WTC11 (cell line): ENCODE measurements at regions not wholly inside any gene's neighbourhood (a gene's known extent, or its start where the extent isn't known, plus 50 kb on each side); places are given as distances from the start of the nearest gene placed in this dataset.

Experiments used
- ATAC-seq: fragments of 200-7000 bp; cut with Tn5 transposase; 2 replicates; pipeline ENCODE4 v1.10.0; 2021; ENCODE audit warnings: mild to moderate bottlenecking, moderate library complexity
- CTCF ChIA-PET: fragments of 300-600 bp; sonication (Branson Sonifier 250); formaldehyde crosslinking; loops from one replicate; lab custom pipeline; 2021; ENCODE audit warnings: antibody characterized with exemption; lab: Charles Lee
- POLR2A ChIA-PET: fragments of 350-600 bp; sonication (Branson Sonifier 250); formaldehyde crosslinking; loops from one replicate; lab custom pipeline; 2021; ENCODE audit warnings: antibody characterized with exemption; lab: Charles Lee
- DNase-seq: peaks from one replicate; pipeline ENCODE4 v3.0.0; 2021; ENCODE audit warnings: low spot score
- H3K27ac Mint-ChIP-seq: 2 replicates; pipeline ENCODE4 v1.8.0; 2021; ENCODE audit warnings: mixed read lengths
- H3K27me3 Mint-ChIP-seq: 2 replicates; pipeline ENCODE4 v1.8.0; 2021; ENCODE audit warnings: low read depth, mild to moderate bottlenecking, moderate library complexity, mixed read lengths
- H3K36me3 Mint-ChIP-seq: 2 replicates; pipeline ENCODE4 v1.8.0; 2021; ENCODE audit warnings: mixed read lengths
- H3K4me1 Mint-ChIP-seq: 2 replicates; pipeline ENCODE4 v1.8.0; 2022; ENCODE audit warnings: mixed read lengths
- H3K4me3 Mint-ChIP-seq: 2 replicates; pipeline ENCODE4 v1.8.0; 2021; ENCODE audit warnings: mild to moderate bottlenecking, moderate library complexity, mixed read lengths
- H3K9me3 Mint-ChIP-seq: 2 replicates; pipeline ENCODE4 v1.8.0; 2021; ENCODE audit warnings: mixed read lengths
- ETV6 ChIP-seq: sonication (generic); formaldehyde crosslinking; IDR thresholded peaks from 2 replicates; pipeline ENCODE4 v1.8.1; 2022; ENCODE audit warnings: mild to moderate bottlenecking, missing genetic modification reagents
- FOXP1 ChIP-seq: sonication (generic); formaldehyde crosslinking; IDR thresholded peaks from 2 replicates; pipeline ENCODE4 v1.8.0; 2022; ENCODE audit warnings: missing genetic modification reagents, mild to moderate bottlenecking, moderate library complexity, borderline replicate concordance
- MAX ChIP-seq: sonication (generic); formaldehyde crosslinking; IDR thresholded peaks from 2 replicates; pipeline ENCODE4 v1.8.0; 2022; ENCODE audit warnings: mild to moderate bottlenecking, missing genetic modification reagents
- NR1H2 ChIP-seq: sonication (generic); formaldehyde crosslinking; IDR thresholded peaks from 2 replicates; pipeline ENCODE4 v1.9.0; 2021; ENCODE audit warnings: mild to moderate bottlenecking, moderate library complexity, missing genetic modification reagents
- PRRX2 ChIP-seq: fragments of 250-450 bp; sonication (Bioruptor Pico); IDR thresholded peaks from 2 replicates; pipeline ENCODE4 v1.8.0; 2021; ENCODE audit warnings: mild to moderate bottlenecking
- SMAD3 ChIP-seq: sonication (generic); formaldehyde crosslinking; IDR thresholded peaks from 2 replicates; pipeline ENCODE4 v1.8.0; 2022; ENCODE audit warnings: missing genetic modification reagents, mild to moderate bottlenecking, borderline replicate concordance
- SMAD4 ChIP-seq: sonication (generic); formaldehyde crosslinking; IDR thresholded peaks from 2 replicates; pipeline ENCODE4 v1.8.0; 2022; ENCODE audit warnings: mild to moderate bottlenecking, missing genetic modification reagents
- ZBTB21 ChIP-seq: sonication (generic); formaldehyde crosslinking; IDR thresholded peaks from 2 replicates; pipeline ENCODE4 v1.8.1; 2023; ENCODE audit warnings: mild to moderate bottlenecking, missing genetic modification reagents, borderline replicate concordance
- ZNF281 ChIP-seq: sonication (generic); formaldehyde crosslinking; IDR thresholded peaks from 2 replicates; pipeline ENCODE4 v1.8.0; 2023; ENCODE audit warnings: mild to moderate bottlenecking, missing genetic modification reagents
- ZNF416 ChIP-seq: fragments of 250-450 bp; sonication (Bioruptor Pico); IDR thresholded peaks from 2 replicates; pipeline ENCODE4 v1.9.0; 2021; ENCODE audit warnings: mild to moderate bottlenecking, inconsistent platforms
- ZNF423 ChIP-seq: fragments of 250-450 bp; sonication (Bioruptor Pico); IDR thresholded peaks from 2 replicates; pipeline ENCODE4 v2.1.2; 2022; ENCODE audit warnings: mild to moderate bottlenecking, moderate library complexity
- TF ChIP-seq, protein P1 (sequence below): fragments of 200-600 bp; IDR thresholded peaks from 2 replicates; pipeline ENCODE4 v1.8.0; 2022; ENCODE audit warnings: antibody characterized with exemption
- TF ChIP-seq, protein P2 (sequence below): fragments of 250-450 bp; sonication (Bioruptor Pico); IDR thresholded peaks from 2 replicates; pipeline ENCODE4 v1.9.0; 2021; ENCODE audit warnings: moderate library complexity, mild to moderate bottlenecking, inconsistent platforms, borderline replicate concordance
- TF ChIP-seq, protein P3 (sequence below): sonication (generic); formaldehyde crosslinking; IDR thresholded peaks from 2 replicates; pipeline ENCODE4 v1.8.0; 2022; ENCODE audit warnings: mild to moderate bottlenecking, missing genetic modification reagents
- TF ChIP-seq, protein P4 (sequence below): sonication (generic); formaldehyde crosslinking; IDR thresholded peaks from 2 replicates; pipeline ENCODE4 v1.8.1; 2023; ENCODE audit warnings: mild to moderate bottlenecking, missing genetic modification reagents, borderline replicate concordance
- TF ChIP-seq, protein P5 (sequence below): sonication (generic); formaldehyde crosslinking; IDR thresholded peaks from 2 replicates; pipeline ENCODE4 v1.8.1; 2022; ENCODE audit warnings: low read depth, mild to moderate bottlenecking, moderate library complexity, missing genetic modification reagents, borderline replicate concordance

GRCh38 chr20:60579941-60580515 lies 621.8 kb downstream of the CDH26 start:
- Mint-ChIP-seq H3K4me1 (peaks cover 43% of the 10 kb centered on the region), H3K9me3 (peaks cover 27% of the 10 kb centered on the region), H3K4me3 (no peak overlapping the region; the same call in 1 of the 2 replicates), H3K27ac (peak overlapping the region; percentile 78), H3K27me3 (peaks cover 4% of the 10 kb centered on the region; the same call in 1 of the 2 replicates), H3K36me3 (peaks cover 11% of the 10 kb centered on the region)
- DNase-seq (no peak), ATAC-seq (peak; percentile 73)
- POLR2A ChIA-PET, result interaction anchor here (0.6 kb wide), 1 partner anchor 71 kb away, joined by 3 read pairs; no protein-coding TSS in a partner anchor
- CTCF ChIA-PET, result interaction anchor here (0.7 kb wide), 1 partner anchor 139 kb away, joined by 3 read pairs; no protein-coding TSS in a partner anchor
- TF ChIP-seq FOXP1 (CRISPR knock-in tag) (no peak), MAX (no peak), SMAD3 (CRISPR knock-in tag) (no peak), SMAD4 (CRISPR knock-in tag) (no peak), ETV6 (CRISPR knock-in tag) (peak; percentile 67; the same call in 1 of the 2 replicates)
- TF ChIP-seq, protein P1, sequence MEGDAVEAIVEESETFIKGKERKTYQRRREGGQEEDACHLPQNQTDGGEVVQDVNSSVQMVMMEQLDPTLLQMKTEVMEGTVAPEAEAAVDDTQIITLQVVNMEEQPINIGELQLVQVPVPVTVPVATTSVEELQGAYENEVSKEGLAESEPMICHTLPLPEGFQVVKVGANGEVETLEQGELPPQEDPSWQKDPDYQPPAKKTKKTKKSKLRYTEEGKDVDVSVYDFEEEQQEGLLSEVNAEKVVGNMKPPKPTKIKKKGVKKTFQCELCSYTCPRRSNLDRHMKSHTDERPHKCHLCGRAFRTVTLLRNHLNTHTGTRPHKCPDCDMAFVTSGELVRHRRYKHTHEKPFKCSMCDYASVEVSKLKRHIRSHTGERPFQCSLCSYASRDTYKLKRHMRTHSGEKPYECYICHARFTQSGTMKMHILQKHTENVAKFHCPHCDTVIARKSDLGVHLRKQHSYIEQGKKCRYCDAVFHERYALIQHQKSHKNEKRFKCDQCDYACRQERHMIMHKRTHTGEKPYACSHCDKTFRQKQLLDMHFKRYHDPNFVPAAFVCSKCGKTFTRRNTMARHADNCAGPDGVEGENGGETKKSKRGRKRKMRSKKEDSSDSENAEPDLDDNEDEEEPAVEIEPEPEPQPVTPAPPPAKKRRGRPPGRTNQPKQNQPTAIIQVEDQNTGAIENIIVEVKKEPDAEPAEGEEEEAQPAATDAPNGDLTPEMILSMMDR, result no peak
- TF ChIP-seq, protein P2, sequence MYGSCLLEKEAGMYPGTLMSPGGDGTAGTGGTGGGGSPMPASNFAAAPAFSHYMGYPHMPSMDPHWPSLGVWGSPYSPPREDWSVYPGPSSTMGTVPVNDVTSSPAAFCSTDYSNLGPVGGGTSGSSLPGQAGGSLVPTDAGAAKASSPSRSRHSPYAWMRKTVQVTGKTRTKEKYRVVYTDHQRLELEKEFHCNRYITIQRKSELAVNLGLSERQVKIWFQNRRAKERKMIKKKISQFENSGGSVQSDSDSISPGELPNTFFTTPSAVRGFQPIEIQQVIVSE, result no peak
- TF ChIP-seq, protein P3, sequence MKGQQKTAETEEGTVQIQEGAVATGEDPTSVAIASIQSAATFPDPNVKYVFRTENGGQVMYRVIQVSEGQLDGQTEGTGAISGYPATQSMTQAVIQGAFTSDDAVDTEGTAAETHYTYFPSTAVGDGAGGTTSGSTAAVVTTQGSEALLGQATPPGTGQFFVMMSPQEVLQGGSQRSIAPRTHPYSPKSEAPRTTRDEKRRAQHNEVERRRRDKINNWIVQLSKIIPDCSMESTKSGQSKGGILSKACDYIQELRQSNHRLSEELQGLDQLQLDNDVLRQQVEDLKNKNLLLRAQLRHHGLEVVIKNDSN, result no peak

DNA sequence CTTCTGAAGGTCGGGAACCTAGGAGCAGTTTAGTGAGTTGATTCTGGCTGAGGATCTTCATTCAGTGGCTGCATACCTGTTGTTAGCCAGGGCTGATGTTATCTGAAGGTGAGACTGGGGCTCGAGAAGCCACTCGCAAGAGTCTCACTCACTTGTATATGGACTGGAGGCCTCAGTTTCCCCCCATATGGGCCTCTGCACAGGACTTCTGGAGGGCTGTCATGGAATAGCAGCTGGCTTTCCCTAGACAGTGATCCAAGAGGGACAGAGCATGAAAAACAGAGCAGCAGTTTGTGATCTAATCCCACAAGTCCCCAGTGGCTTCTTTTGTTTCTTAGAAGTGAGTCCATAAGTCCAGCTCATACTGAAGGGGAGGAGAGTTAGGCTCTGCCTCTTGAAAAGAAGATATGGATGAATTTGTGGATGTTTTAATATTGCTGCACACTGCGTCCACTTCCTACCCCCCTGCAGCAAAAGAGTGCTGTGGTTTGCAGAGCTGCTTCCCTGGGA lies 623.4 kb downstream of the CDH26 start:
- POLR2A ChIA-PET, result no interaction called here

More for the DNA sequence above, 623.4 kb downstream of the CDH26 start:
- H3K36me3 Mint-ChIP-seq, result peaks cover 11% of the 10 kb centered on the region
- CTCF ChIA-PET, result no interaction called here
- no peak for ATAC-seq
- H3K4me1 Mint-ChIP-seq, result peaks cover 49% of the 10 kb centered on the region
- no peak for DNase-seq
- H3K27ac Mint-ChIP-seq, result no peak overlapping the region
- no peak for TF ChIP-seq ZBTB21 (CRISPR knock-in tag)
- no peak for TF ChIP-seq ZNF423 (CRISPR knock-in tag)
- TF ChIP-seq NR1H2 (CRISPR knock-in tag), result no peak
- TF ChIP-seq, protein P4, sequence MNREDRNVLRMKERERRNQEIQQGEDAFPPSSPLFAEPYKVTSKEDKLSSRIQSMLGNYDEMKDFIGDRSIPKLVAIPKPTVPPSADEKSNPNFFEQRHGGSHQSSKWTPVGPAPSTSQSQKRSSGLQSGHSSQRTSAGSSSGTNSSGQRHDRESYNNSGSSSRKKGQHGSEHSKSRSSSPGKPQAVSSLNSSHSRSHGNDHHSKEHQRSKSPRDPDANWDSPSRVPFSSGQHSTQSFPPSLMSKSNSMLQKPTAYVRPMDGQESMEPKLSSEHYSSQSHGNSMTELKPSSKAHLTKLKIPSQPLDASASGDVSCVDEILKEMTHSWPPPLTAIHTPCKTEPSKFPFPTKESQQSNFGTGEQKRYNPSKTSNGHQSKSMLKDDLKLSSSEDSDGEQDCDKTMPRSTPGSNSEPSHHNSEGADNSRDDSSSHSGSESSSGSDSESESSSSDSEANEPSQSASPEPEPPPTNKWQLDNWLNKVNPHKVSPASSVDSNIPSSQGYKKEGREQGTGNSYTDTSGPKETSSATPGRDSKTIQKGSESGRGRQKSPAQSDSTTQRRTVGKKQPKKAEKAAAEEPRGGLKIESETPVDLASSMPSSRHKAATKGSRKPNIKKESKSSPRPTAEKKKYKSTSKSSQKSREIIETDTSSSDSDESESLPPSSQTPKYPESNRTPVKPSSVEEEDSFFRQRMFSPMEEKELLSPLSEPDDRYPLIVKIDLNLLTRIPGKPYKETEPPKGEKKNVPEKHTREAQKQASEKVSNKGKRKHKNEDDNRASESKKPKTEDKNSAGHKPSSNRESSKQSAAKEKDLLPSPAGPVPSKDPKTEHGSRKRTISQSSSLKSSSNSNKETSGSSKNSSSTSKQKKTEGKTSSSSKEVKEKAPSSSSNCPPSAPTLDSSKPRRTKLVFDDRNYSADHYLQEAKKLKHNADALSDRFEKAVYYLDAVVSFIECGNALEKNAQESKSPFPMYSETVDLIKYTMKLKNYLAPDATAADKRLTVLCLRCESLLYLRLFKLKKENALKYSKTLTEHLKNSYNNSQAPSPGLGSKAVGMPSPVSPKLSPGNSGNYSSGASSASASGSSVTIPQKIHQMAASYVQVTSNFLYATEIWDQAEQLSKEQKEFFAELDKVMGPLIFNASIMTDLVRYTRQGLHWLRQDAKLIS (CRISPR knock-in tag), result no peak
- no peak for TF ChIP-seq ZNF416 (CRISPR knock-in tag)
- no peak for TF ChIP-seq ZNF281 (CRISPR knock-in tag)
- no peak for TF ChIP-seq PRRX2
- TF ChIP-seq, protein P5, sequence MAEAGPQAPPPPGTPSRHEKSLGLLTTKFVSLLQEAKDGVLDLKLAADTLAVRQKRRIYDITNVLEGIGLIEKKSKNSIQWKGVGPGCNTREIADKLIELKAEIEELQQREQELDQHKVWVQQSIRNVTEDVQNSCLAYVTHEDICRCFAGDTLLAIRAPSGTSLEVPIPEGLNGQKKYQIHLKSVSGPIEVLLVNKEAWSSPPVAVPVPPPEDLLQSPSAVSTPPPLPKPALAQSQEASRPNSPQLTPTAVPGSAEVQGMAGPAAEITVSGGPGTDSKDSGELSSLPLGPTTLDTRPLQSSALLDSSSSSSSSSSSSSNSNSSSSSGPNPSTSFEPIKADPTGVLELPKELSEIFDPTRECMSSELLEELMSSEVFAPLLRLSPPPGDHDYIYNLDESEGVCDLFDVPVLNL (CRISPR knock-in tag), result no peak
- TF ChIP-seq, protein P2, result no peak
- H3K9me3 Mint-ChIP-seq, result peaks cover 27% of the 10 kb centered on the region
- H3K27me3 Mint-ChIP-seq, result peaks cover 4% of the 10 kb centered on the region; the same call in 1 of the 2 replicates
- H3K4me3 Mint-ChIP-seq, result no peak overlapping the region
